ENCODE measurements at regions not wholly inside any gene's neighbourhood (a gene's known extent, or its start where the extent isn't known, plus 50 kb on each side); places are given as distances from the start of the nearest gene placed in this dataset.

- TF ChIP-seq EP300 (IDR thresholded peaks at IDR 0.05; ENCODE audit: borderline replicate concordance in 1 of 2, low read depth in 2 of 2, low read length in 2 of 2) (no peak), CEBPB (IDR thresholded peaks at IDR 0.05; ENCODE audit: low read depth, low read length) (no peak), CTCF (IDR thresholded peaks at IDR 0.05; ENCODE audit: control extremely low read depth in 1 of 3, insufficient read depth in 1 of 3, low read depth in 1 of 3, low read length in 3 of 3) (no peak)
Measured at GRCh38 chr13:42494157-42494556, 79.8 kb upstream of the TNFSF11 start.

All from H1 (cell line).